ENCODE measurements at regions not wholly inside any gene's neighbourhood (a gene's known extent, or its start where the extent isn't known, plus 50 kb on each side); places are given as distances from the start of the nearest gene placed in this dataset.
A peak's percentile ranks its signal among the peaks of the same experiment; 100 is the strongest.
"Not testable (repeated sequence)": the region's sequence is repeated elsewhere in the genome, so short reads cannot be mapped to it uniquely, and the experiment has no call there.

DNA sequence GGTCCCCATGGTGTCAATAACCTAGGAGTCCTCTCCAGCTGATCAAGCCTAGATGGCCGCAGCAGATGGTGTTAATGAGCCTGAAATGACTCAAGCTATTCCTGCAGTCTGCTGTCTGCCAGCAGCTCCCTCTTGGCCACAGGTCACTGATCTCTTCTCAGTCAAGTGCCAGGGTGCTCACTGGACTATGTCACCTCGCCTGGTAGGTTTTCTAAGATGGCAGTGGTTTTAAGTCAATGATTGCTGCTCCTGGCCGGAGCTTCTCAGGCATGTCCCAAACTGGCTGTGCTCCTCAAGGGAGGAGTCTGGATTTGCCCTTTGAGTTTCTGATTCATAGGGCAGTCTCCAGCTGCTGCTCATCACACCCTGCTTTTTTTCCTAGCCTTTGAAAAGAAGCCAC lies 58.6 kb upstream of the SHISA6 start:
- no peak for DNase-seq

DNA sequence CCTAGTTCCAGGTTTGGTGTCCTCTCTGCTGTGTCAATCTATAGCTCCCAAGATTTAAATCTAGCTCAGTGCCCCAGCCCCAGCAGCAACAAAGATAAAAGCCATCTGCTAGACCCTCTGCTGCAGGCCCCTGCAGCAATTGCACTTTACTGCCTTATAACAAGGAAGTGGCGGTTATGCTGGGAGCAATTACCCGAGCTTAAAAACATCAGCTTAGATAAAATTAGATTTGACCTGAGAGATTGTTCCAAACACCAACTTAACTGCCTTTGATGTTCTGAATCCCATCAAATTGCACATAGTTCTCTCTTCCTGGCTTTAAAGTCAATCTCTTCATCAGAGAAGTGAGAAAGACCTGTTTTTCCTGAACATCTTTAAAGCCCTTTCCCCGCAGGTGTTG lies 62.4 kb upstream of the SHISA6 start:
- no peak for DNase-seq

- no peak for DNase-seq
Measured at GRCh38 chr17:11177340-11177739, 63.7 kb upstream of the SHISA6 start.

DNA sequence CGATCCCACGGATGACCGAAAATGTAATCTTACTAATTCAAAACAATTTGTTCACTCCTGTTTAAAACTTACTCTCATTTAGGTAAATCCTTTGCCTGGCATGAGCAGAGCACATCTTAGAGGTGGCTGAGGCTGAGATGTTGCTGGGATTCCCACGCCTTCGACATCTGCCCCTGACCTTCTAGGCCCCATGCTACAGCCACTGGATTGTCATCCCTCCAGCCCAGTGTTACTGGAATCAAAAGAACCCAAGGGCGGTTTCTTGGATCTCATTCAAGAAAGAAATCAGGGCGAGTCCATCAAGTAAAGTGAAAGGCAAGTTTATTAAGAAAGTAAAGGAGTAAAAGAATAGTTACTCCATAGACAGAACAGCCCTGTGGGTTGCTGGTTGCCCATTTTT lies 64.5 kb upstream of the SHISA6 start:
- no peak for DNase-seq

GRCh38 chr17:11170881-11171280 lies 70.1 kb upstream of the SHISA6 start:
- peak; percentile 0 for DNase-seq

DNA sequence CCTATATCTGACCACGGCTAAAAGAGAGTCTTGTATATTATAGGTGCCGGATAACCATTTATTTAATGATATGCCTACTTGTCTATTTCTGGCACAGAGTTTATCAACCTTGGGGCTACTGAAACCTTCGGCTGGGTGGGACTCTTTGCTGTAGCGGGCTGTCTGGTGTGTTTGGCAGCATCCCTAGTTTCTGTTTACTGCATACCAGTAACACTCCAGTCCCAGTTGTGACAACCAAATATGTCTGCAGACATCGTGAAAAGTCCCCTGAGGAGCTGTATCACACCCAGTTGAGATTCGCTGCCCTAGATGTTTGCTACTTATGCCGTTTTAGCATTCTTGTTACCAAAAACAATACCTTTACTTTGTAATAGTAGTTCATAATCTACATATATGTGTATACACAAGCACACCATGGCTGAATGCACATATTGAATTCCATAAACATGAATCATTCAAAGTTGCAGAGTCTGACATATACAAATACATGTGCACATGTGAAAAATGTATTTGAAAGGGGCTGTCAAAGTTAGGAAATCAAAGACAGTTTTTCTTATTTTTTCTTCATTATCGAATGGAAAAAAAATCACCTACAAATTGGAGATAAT lies 89.1 kb upstream of the SHISA6 start:
- no peak for DNase-seq

- not testable (repeated sequence) for DNase-seq
Measured at GRCh38 chr17:11150906-11151511, 90.0 kb upstream of the SHISA6 start.

DNA sequence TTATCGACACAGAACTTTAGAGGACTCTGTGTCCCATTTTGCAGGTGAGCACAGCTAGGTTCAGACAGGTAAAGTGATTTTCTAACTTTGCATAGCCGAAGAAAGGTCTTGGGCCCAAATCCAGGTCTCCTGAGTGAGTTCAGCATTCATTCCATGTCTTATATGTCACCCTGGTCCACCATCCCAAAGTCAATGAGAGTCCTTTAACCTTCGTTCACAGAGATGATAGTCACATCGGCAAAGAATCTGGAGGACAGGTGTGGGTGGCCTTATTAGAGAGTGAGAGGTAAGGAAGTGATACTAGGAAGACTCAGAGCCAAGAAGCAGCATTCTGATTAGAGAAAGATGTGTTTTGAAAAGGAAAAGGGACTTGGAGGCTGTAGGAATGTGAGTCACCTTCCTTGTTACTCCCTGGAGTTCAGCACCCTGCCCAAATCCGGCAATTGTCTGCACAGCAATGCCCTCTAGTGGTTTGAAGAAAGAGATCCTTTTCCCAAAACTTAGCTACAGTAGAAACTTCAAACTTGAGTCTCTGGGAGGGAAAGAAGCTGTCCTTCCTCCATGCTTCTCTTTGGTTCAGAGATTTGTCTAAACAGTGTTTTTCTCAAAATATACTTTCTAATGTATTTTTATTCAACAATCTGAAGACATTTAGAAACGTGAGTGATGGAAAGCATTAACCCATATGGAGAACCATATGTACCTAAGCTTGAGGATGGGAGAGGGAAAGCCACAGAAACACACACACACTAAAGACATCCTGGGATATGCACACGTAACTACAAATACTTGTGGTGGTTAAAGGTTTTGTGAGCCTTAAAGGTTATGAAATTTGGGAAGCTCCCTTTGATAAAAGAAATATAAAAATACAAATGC lies 96.4 kb upstream of the SHISA6 start:
- DNase-seq: peak; percentile 25

GRCh38 chr17:11142231-11142630 lies 98.8 kb upstream of the SHISA6 start:
- no peak for DNase-seq

DNA sequence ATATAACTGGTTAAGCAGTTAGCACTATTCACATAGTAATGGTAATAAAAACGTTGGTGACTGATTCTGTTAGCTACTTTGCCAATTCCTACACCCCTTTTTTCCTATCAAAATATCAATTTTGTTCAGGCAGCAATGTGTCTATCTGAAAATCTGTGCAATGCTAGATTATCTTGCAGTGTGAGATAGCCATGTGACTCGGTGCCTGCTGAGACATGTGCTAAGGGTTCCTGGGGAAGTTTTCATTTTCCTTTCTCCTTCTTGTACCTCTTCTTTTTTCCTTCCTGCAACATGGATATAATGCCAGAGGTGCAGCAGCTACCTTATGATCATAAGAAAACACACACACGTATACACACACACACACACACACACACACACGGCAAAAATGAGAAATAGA lies 100.5 kb upstream of the SHISA6 start:
- DNase-seq: no peak

GRCh38 chr17:11140043-11140442 lies 101.0 kb upstream of the SHISA6 start:
- DNase-seq: no peak

DNA sequence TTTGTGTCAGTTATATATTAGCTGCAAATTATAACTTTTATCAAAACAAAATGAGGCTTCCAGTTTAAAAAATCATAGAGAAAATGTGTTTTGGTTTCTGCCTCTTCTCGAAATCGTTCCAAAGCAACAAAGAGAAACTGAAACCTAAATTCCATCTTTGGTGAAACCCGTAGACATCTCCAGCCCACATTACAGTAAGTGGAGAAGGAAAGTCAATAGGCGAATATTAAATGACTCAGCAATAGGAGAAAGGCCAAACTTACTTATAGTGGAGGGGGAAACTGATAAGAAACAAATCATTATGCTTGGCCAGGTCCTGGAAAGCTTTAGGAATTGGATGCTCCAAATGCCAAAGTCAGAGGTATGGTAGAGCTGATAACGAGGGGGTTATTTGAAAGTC lies 103.0 kb upstream of the SHISA6 start:
- peak; percentile 65 for DNase-seq

GRCh38 chr17:11135819-11136218 lies 105.2 kb upstream of the SHISA6 start:
- DNase-seq: no peak

DNA sequence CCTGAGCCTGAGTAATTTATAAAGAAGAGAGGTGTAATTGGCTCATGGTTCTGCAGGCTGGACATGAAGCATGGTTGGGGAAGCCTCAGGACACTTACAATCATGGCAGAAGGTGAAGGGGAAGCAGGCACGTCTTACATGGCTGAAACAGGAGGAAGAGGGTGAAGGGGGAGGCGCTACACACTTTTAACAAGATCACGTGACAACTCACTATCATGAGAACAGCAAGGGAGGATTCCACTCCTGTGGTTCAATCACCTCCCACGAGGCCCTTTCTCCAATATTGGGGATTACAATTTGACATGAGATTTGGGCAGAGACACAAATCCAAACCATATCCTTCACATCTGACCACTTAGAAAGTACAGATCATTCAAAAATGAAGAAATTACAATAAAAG lies 110.6 kb upstream of the SHISA6 start:
- no peak for DNase-seq

DNA sequence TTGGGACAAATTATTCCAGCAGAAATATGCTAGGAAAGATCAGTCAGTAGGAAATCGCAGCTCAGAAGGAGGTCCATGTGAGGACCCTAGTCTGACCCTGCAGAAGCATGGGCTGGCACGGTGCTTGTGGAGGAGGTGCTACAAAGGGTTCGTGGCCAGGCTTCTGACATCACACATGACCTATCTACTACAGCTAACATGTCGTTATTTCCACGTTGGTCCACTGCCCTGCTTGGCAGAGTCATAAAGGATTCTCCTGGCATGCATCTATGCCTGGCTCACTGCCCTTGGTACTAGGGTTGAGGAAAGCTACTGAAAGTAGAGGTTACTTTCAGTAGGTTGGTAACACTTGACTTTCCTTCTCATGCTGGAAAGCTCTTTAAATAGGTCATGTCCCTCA lies 118.1 kb upstream of the SHISA6 start:
- DNase-seq: no peak

- no peak for DNase-seq
Measured at GRCh38 chr17:11121341-11121985, 119.5 kb upstream of the SHISA6 start.

DNA sequence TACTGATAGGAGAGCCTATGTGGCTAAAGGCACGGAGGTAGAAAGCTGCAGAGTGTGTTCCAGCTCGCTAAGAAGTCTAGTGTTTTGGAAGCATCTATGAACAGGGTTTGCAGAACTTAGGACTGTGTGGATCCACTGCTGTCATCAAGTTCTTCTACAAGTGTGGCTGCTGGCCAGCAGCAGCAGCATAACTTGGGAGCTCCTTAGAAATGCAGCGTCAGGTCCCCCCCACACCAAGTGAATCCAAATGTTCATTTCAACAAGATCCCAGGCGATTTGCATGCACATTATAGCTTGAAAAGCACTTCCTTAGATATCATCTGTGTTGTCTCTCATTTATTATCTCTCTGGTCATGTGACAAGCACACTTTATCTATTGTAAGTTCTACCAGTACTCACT lies 131.9 kb upstream of the SHISA6 start:
- no peak for DNase-seq

GRCh38 chr17:11105141-11105540 lies 135.9 kb upstream of the SHISA6 start:
- no peak for DNase-seq

- no peak for DNase-seq
Measured at GRCh38 chr17:11097121-11097520, 143.9 kb upstream of the SHISA6 start.

DNA sequence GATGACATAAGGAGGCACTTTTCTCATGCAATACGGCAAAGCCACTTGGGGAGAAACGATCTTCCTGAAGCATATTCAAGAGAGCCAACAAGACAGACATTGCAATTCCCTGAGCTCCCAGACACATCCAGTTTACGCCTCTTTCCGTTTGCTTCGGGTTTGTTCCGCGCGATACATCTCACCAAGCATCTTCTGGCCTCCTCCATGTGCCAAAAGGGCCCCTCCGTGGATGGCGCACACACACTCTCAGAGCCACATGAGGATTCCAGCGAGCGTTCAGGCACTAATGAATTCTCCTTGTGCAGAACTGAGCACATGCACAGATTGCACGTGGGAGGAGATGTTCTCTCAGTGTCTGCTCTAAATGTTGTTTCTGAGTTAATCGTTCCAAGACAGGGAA lies 146.7 kb upstream of the SHISA6 start:
- DNase-seq: no peak

GRCh38 chr17:11086646-11087340 lies 154.2 kb upstream of the SHISA6 start:
- DNase-seq: no peak

- no peak for DNase-seq
Measured at GRCh38 chr17:11082559-11082958, 158.5 kb upstream of the SHISA6 start.

- DNase-seq: no peak
Measured at GRCh38 chr17:11081342-11081741, 159.7 kb upstream of the SHISA6 start.

Data from OCI-M1 (cell line).